Natural killer cell (primary cell): ENCODE measurements at regions not wholly inside any gene's neighbourhood (a gene's known extent, or its start where the extent isn't known, plus 50 kb on each side); places are given as distances from the start of the nearest gene placed in this dataset.

Source experiments
- ATAC-seq, 3 donors: fragments of 150-1000 bp in 2 of 3; fragments of 200-7000 bp in 1 of 3; cut with Tn5 transposase; 1 replicate in 1 of 3; 2 replicates in 2 of 3; pipeline ENCODE4 v1.10.0; 2021; ENCODE audit warnings: mild to moderate bottlenecking in 2 of 3, moderate library complexity in 2 of 3
- DNase-seq, 2 donors: peaks; one replicate each; pipeline versions ENCODE4 v3.0.0 to v3.0.0-alpha.2; 2013 to 2021; ENCODE audit warnings: mixed read lengths in 1 of 2
- H3K27ac ChIP-seq: one replicate; pipeline ENCODE4 v1.5.1; 2013; ENCODE audit warnings: mild to moderate bottlenecking, low read length
- H3K27me3 ChIP-seq: one replicate; pipeline ENCODE4 v1.6.1; 2013; ENCODE audit warnings: low read length; ENCODE audit not compliant: control insufficient read depth, insufficient read depth
- H3K36me3 ChIP-seq: one replicate; pipeline ENCODE4 v1.6.1; 2013; ENCODE audit warnings: low read length; ENCODE audit not compliant: control insufficient read depth, insufficient read depth
- H3K4me1 ChIP-seq: one replicate; pipeline ENCODE4 v1.6.1; 2013; ENCODE audit warnings: low read length; ENCODE audit not compliant: control insufficient read depth, insufficient read depth
- H3K4me3 ChIP-seq: one replicate; pipeline ENCODE4 v1.5.1; 2013; ENCODE audit warnings: low read length
- H3K9me3 ChIP-seq: one replicate; pipeline ENCODE4 v1.6.1; 2013; ENCODE audit warnings: low read length; ENCODE audit not compliant: control insufficient read depth, insufficient read depth
- H3K27ac Mint-ChIP-seq, 2 donors: one replicate each; pipeline ENCODE4 v1.8.0; 2022; ENCODE audit warnings: mild to moderate bottlenecking in 2 of 2, mixed read lengths in 2 of 2, moderate library complexity in 1 of 2
- H3K27me3 Mint-ChIP-seq, 2 donors: one replicate each; pipeline ENCODE4 v1.8.0; 2022; ENCODE audit warnings: low read depth in 2 of 2, mixed read lengths in 2 of 2
- H3K36me3 Mint-ChIP-seq: one replicate; pipeline ENCODE4 v1.8.0; 2022; ENCODE audit warnings: mixed read lengths
- H3K4me1 Mint-ChIP-seq, 2 donors: one replicate each; pipeline ENCODE4 v1.8.0; 2022; ENCODE audit warnings: mixed read lengths in 2 of 2
- H3K4me3 Mint-ChIP-seq: one replicate; pipeline ENCODE4 v1.8.0; 2022; ENCODE audit warnings: mild to moderate bottlenecking, moderate library complexity, mixed read lengths
- H3K9me3 Mint-ChIP-seq, 2 donors: one replicate each; pipeline ENCODE4 v1.8.0; 2022; ENCODE audit warnings: mixed read lengths in 2 of 2
- WGBS: methylation state at CpG from one replicate; pipeline ENCODE4 v1.1.7; 2013; ENCODE audit warnings: missing lambda C conversion rate; ENCODE audit not compliant: insufficient coverage; 5-methylcytosine and 5-hydroxymethylcytosine counted together
- intact Hi-C: fragments of 100-400 bp; cut with micrococcal nuclease; formaldehyde crosslinking; loops from one replicate; pipeline ENCODE4 v1.14.2; 2022
- TF ChIP-seq, protein P1 (sequence below): fragments of 200-600 bp; IDR thresholded peaks from one replicate; pipeline ENCODE4 v1.8.0; 2022; ENCODE audit warnings: antibody characterized with exemption

DNA sequence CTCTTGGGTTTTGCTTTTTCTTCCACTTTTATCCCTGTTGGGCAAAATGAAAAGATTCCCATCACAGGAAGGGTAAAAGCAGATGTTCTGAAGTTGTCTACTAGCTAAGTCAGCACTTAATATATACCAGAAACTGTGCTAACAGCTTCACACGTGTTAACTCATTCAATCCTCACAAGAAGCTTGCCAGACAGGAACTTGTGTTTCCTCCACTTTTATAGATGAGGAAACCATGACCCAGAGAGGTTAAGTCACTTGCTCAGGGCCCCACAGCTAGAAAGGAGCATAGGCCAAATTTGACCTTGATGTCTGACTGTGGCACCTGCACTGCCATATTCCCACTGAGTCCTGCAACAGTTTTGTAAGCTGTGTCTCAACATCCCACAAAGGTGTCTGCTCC is 76.8 kb upstream of the EPC2 start:
- no peaks in the 10 kb centered on the region for H3K36me3 Mint-ChIP-seq
- H3K9me3 ChIP-seq: no peaks in the 10 kb centered on the region

DNA sequence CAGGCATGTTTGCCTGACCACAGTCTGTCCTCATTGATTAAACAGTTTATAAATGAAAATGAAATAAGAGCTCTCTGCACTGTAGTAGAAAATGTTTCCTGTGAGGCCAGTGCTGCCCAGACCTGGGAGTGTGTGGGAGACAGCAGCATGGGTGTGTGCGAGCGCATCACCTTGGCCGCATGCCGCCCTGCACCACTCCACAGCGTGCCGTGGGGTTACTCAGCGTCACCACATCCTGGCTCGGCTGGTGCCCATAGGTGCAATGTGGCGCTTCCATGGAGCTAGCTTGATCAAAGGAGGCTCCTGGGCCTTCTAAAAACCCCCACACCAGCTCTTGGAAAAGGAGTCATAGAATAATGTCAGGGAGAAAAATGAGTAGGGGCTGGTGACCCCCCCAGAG is 76.0 kb upstream of the EPC2 start:
- ATAC-seq: peak in 2 of 3 donors; percentile 60 to 86
- no peaks in the 10 kb centered on the region for H3K27me3 ChIP-seq
- intact Hi-C loops: no loop called here
- Mint-ChIP-seq H3K27me3 (peaks cover 0 to 5% of the 10 kb centered on the region in 2 donors), H3K4me3 (peak overlapping the region; percentile 17), H3K9me3 (no peaks in the 10 kb centered on the region), H3K27ac (peak overlapping the region in 1 of 2 donors; percentile 42), H3K4me1 (peaks cover 5 to 11% of the 10 kb centered on the region in 2 donors), H3K36me3 (no peaks in the 10 kb centered on the region)
- peak in 1 of 2 donors; percentile 63 for DNase-seq
- WGBS: 60% methylated on average over 9 of the region's 9 CpGs
- TF ChIP-seq, protein P1, sequence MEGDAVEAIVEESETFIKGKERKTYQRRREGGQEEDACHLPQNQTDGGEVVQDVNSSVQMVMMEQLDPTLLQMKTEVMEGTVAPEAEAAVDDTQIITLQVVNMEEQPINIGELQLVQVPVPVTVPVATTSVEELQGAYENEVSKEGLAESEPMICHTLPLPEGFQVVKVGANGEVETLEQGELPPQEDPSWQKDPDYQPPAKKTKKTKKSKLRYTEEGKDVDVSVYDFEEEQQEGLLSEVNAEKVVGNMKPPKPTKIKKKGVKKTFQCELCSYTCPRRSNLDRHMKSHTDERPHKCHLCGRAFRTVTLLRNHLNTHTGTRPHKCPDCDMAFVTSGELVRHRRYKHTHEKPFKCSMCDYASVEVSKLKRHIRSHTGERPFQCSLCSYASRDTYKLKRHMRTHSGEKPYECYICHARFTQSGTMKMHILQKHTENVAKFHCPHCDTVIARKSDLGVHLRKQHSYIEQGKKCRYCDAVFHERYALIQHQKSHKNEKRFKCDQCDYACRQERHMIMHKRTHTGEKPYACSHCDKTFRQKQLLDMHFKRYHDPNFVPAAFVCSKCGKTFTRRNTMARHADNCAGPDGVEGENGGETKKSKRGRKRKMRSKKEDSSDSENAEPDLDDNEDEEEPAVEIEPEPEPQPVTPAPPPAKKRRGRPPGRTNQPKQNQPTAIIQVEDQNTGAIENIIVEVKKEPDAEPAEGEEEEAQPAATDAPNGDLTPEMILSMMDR: no peak
- H3K36me3 ChIP-seq: no peaks in the 10 kb centered on the region
- H3K4me3 ChIP-seq: no peak overlapping the region
- H3K9me3 ChIP-seq: no peaks in the 10 kb centered on the region
- no peak overlapping the region for H3K27ac ChIP-seq
- H3K4me1 ChIP-seq: peaks cover 18% of the 10 kb centered on the region

More for the DNA sequence above, 76.8 kb upstream of the EPC2 start:
- intact Hi-C loops: no loop called here
- WGBS: 0% methylated on average over 1 of the region's 1 CpG
- no peak for ATAC-seq
- Mint-ChIP-seq H3K27ac (no peak overlapping the region), H3K27me3 (peaks cover 0 to 5% of the 10 kb centered on the region in 2 donors), H3K9me3 (no peaks in the 10 kb centered on the region), H3K4me1 (peaks cover 5 to 11% of the 10 kb centered on the region in 2 donors), H3K4me3 (no peak overlapping the region)
- Histone ChIP-seq H3K4me1 (peaks cover 18% of the 10 kb centered on the region), H3K36me3 (no peaks in the 10 kb centered on the region), H3K27ac (no peak overlapping the region), H3K4me3 (no peak overlapping the region), H3K27me3 (no peaks in the 10 kb centered on the region)
- no peak for DNase-seq
- TF ChIP-seq, protein P1: no peak

DNA sequence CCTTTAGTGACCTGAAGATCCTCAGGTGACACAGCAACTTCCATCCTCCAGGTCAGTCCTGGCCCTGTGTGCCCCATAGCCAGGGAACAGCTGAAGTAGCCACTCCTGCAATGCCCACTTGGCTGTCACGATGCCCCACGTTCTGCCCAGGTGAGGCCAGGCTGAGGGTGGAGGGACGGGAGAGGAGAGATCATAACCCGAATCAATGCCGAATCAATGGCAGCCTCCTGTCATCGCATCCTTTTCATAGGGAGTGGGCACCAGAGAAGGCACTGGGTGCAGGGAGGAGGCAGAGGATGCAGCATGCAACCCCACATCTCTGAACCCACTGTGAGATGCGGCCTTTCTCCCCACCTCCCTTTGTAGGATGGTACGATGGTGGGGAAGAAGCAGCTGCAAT is 75.3 kb upstream of the EPC2 start:
- no peak overlapping the region for H3K4me3 Mint-ChIP-seq
- DNase-seq (no peak), ATAC-seq (no peak)
- peaks cover 18% of the 10 kb centered on the region for H3K4me1 ChIP-seq
- WGBS: 91% methylated on average over 8 of the region's 8 CpGs
- no peaks in the 10 kb centered on the region for H3K36me3 Mint-ChIP-seq
- H3K27me3 ChIP-seq: no peaks in the 10 kb centered on the region
- no peak overlapping the region for H3K27ac ChIP-seq
- TF ChIP-seq, protein P1: no peak
- no peaks in the 10 kb centered on the region for H3K9me3 ChIP-seq
- H3K27ac Mint-ChIP-seq: no peak overlapping the region
- H3K27me3 Mint-ChIP-seq: peaks cover 0 to 10% of the 10 kb centered on the region in 2 donors
- intact Hi-C loops: no loop called here
- H3K4me3 ChIP-seq: no peak overlapping the region
- no peaks in the 10 kb centered on the region for H3K36me3 ChIP-seq
- no peaks in the 10 kb centered on the region for H3K9me3 Mint-ChIP-seq
- peaks cover 5 to 11% of the 10 kb centered on the region in 2 donors for H3K4me1 Mint-ChIP-seq

DNA sequence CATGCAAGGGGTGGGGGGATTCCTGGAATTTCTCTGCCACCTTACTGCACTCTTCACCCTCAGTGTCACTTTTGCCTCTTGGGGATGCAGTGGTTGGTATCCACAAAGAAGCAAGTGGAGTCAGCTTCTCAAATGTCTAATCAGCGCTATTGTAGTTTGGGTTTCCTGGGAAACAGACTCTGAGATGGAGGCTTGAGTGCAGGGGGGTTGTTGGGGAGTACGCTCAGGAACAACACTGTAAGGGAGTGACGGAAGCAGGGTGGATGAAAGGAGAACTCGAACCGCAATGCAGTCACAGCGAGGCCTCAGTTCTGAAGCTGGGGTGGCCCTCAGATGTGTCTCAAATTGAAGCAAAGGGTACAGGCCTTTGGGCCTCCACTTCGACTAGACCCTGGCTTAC is 73.6 kb upstream of the EPC2 start:
- H3K36me3 ChIP-seq: no peaks in the 10 kb centered on the region
- ATAC-seq (no peak), DNase-seq (no peak)
- Mint-ChIP-seq H3K9me3 (no peaks in the 10 kb centered on the region), H3K27me3 (peaks cover 6 to 13% of the 10 kb centered on the region in 2 donors), H3K4me3 (no peak overlapping the region), H3K27ac (no peak overlapping the region), H3K36me3 (no peaks in the 10 kb centered on the region), H3K4me1 (peaks cover 5 to 11% of the 10 kb centered on the region in 2 donors)
- H3K4me1 ChIP-seq: peaks cover 18% of the 10 kb centered on the region
- H3K27me3 ChIP-seq: no peaks in the 10 kb centered on the region
- no peak overlapping the region for H3K4me3 ChIP-seq
- intact Hi-C loops: no loop called here
- TF ChIP-seq, protein P1: no peak
- H3K9me3 ChIP-seq: no peaks in the 10 kb centered on the region
- WGBS: 93% methylated on average over 7 of the region's 7 CpGs
- H3K27ac ChIP-seq: no peak overlapping the region
